Fibroblast of mammary gland (primary cell): ENCODE measurements at regions not wholly inside any gene's neighbourhood (a gene's known extent, or its start where the extent isn't known, plus 50 kb on each side); places are given as distances from the start of the nearest gene placed in this dataset.

Experiments
- DNase-seq: peaks from one replicate; pipeline ENCODE4 v3.0.0-alpha.2; 2010; ENCODE audit warnings: low read depth
- H3K4me3 ChIP-seq: 2 replicates; pipeline ENCODE4 v1.5.1; 2011; ENCODE audit warnings: low read depth, mild to moderate bottlenecking, low read length, moderate library complexity; ENCODE audit not compliant: control insufficient read depth
- TF ChIP-seq, protein P1 (sequence below): conservative IDR thresholded peaks from 2 replicates; pipeline ENCODE4 v1.5.1; 2011; ENCODE audit warnings: low read depth, low read length, inconsistent platforms; ENCODE audit not compliant: control insufficient read depth, insufficient read depth

DNA sequence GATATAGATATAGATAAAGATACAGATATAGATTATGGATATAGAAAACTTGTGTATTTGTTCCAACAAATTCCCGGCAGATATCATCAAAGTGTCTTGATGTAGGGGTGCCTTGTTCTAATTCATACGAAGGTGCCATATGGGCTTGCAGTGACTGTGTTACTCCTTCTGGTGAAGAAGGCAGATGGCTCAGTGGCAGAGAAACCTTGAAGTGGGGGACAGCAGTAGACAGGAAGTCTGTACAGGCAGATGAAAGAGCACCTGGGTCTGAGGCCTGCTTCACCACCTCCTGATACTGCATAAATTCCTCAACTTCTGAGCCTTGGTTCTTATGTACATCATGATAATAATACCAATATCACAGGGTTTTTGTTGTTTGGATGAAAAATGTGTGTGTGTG is 179.5 kb upstream of the GATB start:
- DNase-seq, result no peak
- TF ChIP-seq, protein P1, sequence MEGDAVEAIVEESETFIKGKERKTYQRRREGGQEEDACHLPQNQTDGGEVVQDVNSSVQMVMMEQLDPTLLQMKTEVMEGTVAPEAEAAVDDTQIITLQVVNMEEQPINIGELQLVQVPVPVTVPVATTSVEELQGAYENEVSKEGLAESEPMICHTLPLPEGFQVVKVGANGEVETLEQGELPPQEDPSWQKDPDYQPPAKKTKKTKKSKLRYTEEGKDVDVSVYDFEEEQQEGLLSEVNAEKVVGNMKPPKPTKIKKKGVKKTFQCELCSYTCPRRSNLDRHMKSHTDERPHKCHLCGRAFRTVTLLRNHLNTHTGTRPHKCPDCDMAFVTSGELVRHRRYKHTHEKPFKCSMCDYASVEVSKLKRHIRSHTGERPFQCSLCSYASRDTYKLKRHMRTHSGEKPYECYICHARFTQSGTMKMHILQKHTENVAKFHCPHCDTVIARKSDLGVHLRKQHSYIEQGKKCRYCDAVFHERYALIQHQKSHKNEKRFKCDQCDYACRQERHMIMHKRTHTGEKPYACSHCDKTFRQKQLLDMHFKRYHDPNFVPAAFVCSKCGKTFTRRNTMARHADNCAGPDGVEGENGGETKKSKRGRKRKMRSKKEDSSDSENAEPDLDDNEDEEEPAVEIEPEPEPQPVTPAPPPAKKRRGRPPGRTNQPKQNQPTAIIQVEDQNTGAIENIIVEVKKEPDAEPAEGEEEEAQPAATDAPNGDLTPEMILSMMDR, result no peak
- no peak overlapping the region for H3K4me3 ChIP-seq

DNA sequence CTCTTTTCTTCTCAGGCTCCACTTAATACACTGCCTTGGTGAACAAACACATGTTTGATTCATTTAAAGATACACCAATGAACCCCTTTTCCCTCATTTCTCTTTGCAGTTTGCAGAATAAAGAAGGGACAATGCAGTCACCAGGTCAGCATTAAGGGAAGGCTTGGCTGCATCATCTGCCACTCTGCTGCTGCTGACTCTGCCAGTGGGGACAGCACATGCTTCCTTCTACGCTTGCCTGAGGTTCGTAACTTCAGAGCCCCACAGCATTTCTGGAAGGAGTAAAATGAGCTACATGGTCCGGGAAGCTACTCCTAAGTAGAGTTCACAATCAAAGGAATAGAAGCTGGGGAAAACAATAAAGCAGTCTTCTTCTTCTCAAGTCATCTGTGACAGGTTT is 178.9 kb upstream of the GATB start:
- TF ChIP-seq, protein P1, result no peak
- no peak for DNase-seq
- no peak overlapping the region for H3K4me3 ChIP-seq

DNA sequence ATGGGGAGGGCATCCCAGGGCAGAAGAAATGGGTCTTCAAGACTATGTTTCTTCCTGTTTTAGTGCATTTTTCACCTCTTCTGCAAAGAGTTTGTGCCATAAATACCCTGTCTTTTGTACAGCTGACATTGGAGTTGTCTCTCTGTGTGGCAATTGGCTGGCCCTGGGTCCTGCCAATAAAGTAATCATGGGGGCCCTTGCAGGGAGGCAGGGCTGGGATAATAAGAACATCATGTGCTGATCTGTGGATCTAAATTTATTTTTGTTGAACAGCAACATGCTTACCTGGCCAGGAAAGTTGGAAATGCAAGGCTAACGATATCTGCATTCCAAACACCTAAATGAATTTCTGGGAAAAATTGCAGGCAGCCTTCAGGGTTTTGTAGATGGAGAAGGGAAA is 174.6 kb upstream of the GATB start:
- no peak for DNase-seq
- TF ChIP-seq, protein P1, result no peak
- no peak overlapping the region for H3K4me3 ChIP-seq

DNA sequence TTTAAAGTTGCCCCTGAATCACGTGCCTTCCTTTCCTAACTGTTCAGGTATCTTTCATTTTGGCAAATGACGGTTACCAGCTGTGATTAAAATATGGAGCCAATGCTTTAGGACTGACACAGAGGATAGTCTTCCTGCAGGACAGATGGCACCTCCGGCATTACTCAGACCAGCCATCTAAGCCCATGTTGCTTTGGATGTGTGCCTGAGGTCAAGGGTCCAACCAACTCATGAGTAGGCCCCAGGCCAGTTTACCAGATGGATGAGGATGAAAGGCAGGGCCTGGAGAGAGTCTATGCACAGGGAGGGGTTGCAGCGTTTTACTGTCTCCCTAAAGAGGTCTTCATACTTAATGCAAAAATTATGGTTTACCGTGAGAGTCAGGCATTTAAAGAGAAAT is 174.0 kb upstream of the GATB start:
- TF ChIP-seq, protein P1, result no peak
- peak; percentile 55 for DNase-seq
- no peak overlapping the region for H3K4me3 ChIP-seq

DNA sequence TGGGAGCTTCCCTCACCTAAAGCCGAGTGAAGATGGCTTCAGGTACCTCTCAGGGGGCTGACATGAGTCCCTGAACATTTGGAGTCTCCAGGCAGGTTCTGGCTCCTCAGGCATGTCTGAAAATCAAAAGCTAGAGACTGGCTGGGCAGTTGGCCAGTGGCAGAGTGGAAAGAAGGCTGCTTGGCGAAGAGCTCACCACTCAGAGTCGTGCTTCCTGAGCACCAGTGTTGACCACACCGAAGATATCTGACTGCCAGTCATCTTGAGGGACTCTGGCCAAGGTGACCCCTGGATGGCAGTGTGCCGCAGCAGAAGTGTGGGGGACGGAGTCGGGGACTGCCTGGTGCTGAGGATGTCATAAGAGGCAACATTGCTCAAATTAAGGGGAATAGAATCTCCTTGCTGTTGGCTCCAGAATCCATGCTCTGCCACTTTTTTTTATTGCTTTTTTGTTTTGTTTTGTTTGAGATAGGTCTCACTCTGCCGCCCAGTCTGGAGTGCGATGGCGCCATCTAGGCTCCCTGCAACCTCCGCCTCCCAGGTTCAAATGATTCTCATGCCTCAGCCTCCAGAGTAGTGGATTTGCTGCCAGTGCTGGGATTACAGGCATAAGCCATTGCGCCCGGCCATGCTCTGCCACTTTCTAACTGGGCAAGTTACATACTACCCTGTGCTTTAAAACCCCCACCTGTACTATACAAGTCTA is 172.5 kb upstream of the GATB start:
- no peak overlapping the region for H3K4me3 ChIP-seq
- TF ChIP-seq, protein P1, result no peak
- no peak for DNase-seq

DNA sequence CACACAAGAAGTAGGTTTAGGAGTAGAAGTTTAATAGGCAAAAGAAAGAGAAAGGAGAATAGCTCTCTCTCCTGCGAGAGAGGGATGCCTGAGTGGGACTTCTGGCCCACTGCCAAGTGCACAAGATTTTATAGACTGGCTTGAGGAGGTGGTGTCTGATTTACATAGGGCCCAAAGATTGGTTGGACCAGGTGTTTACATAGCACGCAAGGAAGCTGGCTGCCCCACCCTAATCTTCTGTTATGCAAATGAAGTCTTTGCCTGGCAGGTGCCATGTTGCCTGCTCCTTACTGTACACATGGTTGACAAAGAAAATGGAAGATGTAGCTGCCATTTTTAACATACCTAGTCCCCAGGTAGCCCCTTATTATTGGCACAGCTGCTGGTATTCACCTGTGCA is 170.8 kb upstream of the GATB start:
- no peak overlapping the region for H3K4me3 ChIP-seq
- no peak for DNase-seq
- TF ChIP-seq, protein P1, result no peak

DNA sequence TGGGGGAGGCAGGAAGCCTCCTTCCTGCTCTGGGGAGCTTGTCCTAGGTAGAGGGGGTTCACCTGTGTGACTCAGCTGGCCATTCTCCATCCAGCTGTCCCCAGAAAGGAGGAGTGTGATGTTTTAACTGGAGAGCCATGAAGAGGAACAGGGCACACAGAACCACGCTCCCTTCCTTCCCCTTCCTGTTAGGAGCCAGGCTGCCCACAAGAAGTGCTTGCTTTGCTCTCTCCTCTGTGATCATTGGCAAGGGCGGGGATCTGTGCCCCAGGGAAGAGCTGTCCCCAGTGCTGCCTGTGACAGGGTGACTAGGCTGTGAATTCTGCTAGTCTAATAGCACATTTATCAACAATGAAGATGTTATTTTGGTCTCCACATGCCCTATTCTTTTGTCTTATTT is 169.6 kb upstream of the GATB start:
- TF ChIP-seq, protein P1, result no peak
- no peak for DNase-seq
- H3K4me3 ChIP-seq, result no peak overlapping the region
